Fibroblast of mammary gland (primary cell): ENCODE measurements at regions not wholly inside any gene's neighbourhood (a gene's known extent, or its start where the extent isn't known, plus 50 kb on each side); places are given as distances from the start of the nearest gene placed in this dataset.

Experiments used
- DNase-seq: peaks from one replicate; pipeline ENCODE4 v3.0.0-alpha.2; 2010; ENCODE audit warnings: low read depth
- H3K4me3 ChIP-seq: 2 replicates; pipeline ENCODE4 v1.5.1; 2011; ENCODE audit warnings: low read depth, mild to moderate bottlenecking, low read length, moderate library complexity; ENCODE audit not compliant: control insufficient read depth
- CTCF ChIP-seq: conservative IDR thresholded peaks from 2 replicates; pipeline ENCODE4 v1.5.1; 2011; ENCODE audit warnings: low read depth, low read length, inconsistent platforms; ENCODE audit not compliant: control insufficient read depth, insufficient read depth

- DNase-seq = no peak
- TF ChIP-seq CTCF = no peak
- H3K4me3 ChIP-seq = no peak overlapping the region
Measured at GRCh38 chr4:100694467-100694866, 176.6 kb upstream of the EMCN start.

- DNase-seq = no peak
- TF ChIP-seq CTCF = no peak
- no peak overlapping the region for H3K4me3 ChIP-seq
Measured at GRCh38 chr4:100690812-100691211, 173.0 kb upstream of the EMCN start.

- H3K4me3 ChIP-seq = no peak overlapping the region
- no peak for TF ChIP-seq CTCF
- DNase-seq = no peak
Measured at GRCh38 chr4:100688368-100688767, 170.5 kb upstream of the EMCN start.

GRCh38 chr4:100682477-100683218, 164.8 kb upstream of the EMCN start:
- H3K4me3 ChIP-seq = no peak overlapping the region
- TF ChIP-seq CTCF = no peak
- DNase-seq = no peak

- no peak overlapping the region for H3K4me3 ChIP-seq
- no peak for DNase-seq
- no peak for TF ChIP-seq CTCF
Measured at GRCh38 chr4:100681289-100681688, 163.5 kb upstream of the EMCN start.

- DNase-seq = no peak
- H3K4me3 ChIP-seq = no peak overlapping the region
- TF ChIP-seq CTCF = no peak
Measured at GRCh38 chr4:100679926-100680325, 162.1 kb upstream of the EMCN start.
